ENCODE measurements at regions not wholly inside any gene's neighbourhood (a gene's known extent, or its start where the extent isn't known, plus 50 kb on each side); places are given as distances from the start of the nearest gene placed in this dataset.

- TF ChIP-seq CTCF (conservative IDR thresholded peaks at IDR 0.05) (no peak), EZH2 (IDR thresholded peaks at IDR 0.05; ENCODE audit: low read depth) (no peak)
Observed at GRCh38 chr2:2448178-2448577, 117.1 kb upstream of the MYT1L start.

Data from PC-9 (cell line).